Erythroblast (primary cell): ENCODE measurements at regions not wholly inside any gene's neighbourhood (a gene's known extent, or its start where the extent isn't known, plus 50 kb on each side); places are given as distances from the start of the nearest gene placed in this dataset.

ENCODE experiments used
- DNase-seq, 2 experiments: peaks; one replicate each; lab custom pipeline; 2025; lab: John Stamatoyannopoulos, UW
- GATA1 ChIP-seq: IDR thresholded peaks from 2 replicates; pipeline ENCODE4 v1.6.1; 2011; ENCODE audit warnings: low read depth, mild to moderate bottlenecking, control low read depth, low read length, moderate library complexity
- POLR2A ChIP-seq: IDR thresholded peaks from 2 replicates; pipeline ENCODE4 v1.6.1; 2011; ENCODE audit warnings: mild to moderate bottlenecking, low read length

GRCh38 chr16:85253084-85253941, 141.0 kb upstream of the CIBAR2 start:
- peak; percentile 45 to 67 for DNase-seq
- TF ChIP-seq GATA1 = no peak
- TF ChIP-seq POLR2A = no peak

GRCh38 chr16:85254051-85254450, 141.8 kb upstream of the CIBAR2 start:
- no peak for DNase-seq
- TF ChIP-seq POLR2A (no peak), GATA1 (no peak)

DNA sequence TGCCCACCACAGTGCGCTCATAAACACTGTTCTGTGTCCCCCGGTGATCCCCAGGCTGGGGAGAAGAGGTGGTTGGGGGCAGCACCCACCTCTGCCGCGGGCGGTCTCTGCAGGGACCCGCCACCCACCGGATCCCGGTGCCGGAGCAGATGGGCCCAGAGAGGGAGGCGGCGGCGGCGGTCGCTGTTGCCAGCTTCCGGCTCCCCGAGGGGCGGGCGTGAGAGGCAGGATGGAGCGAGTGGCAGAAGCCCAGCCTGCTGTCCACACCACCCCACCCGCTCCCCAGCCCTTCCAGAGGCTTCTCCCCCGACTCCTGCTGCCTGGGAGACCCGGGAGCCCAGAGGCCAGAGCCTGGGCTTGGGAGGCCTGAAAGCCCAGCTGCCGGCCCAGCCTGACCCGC, 142.6 kb upstream of the CIBAR2 start:
- TF ChIP-seq GATA1 (no peak), POLR2A (no peak)
- no peak for DNase-seq

GRCh38 chr16:85255777-85256176, 143.5 kb upstream of the CIBAR2 start:
- no peak for DNase-seq
- TF ChIP-seq POLR2A = no peak
- no peak for TF ChIP-seq GATA1

- no peak for TF ChIP-seq GATA1
- TF ChIP-seq POLR2A = no peak
- DNase-seq = no peak
Measured at GRCh38 chr16:85256190-85256739, 144.0 kb upstream of the CIBAR2 start.

- no peak for DNase-seq
- TF ChIP-seq POLR2A (no peak), GATA1 (no peak)
Measured at GRCh38 chr16:85257483-85257882, 145.2 kb upstream of the CIBAR2 start.

- DNase-seq = no peak
- TF ChIP-seq POLR2A (no peak), GATA1 (no peak)
Measured at GRCh38 chr16:85258166-85258565, 145.9 kb upstream of the CIBAR2 start.

- TF ChIP-seq GATA1 (no peak), POLR2A (no peak)
- DNase-seq = no peak
Measured at GRCh38 chr16:85258629-85259028, 146.4 kb upstream of the CIBAR2 start.

- DNase-seq = no peak
- no peak for TF ChIP-seq POLR2A
- no peak for TF ChIP-seq GATA1
Measured at GRCh38 chr16:85259115-85259831, 147.0 kb upstream of the CIBAR2 start.

DNA sequence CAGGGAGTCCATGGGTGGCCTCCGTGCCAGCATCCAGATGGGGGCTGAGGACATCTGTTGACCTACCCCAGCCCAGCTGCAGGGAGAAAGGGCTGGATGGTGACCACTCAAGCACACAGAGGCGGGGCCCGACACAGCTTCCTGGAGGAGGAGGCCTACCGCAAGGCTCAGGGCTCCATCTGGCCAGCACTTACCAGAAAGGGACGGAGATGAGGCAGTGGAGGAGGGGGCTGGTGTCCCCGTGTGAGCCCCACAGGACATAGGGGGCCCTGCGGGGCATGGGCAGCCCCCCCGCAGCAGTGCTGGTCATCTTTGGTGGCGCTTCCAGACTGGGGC, 147.5 kb upstream of the CIBAR2 start:
- DNase-seq = no peak
- TF ChIP-seq GATA1 = no peak
- TF ChIP-seq POLR2A = no peak

DNA sequence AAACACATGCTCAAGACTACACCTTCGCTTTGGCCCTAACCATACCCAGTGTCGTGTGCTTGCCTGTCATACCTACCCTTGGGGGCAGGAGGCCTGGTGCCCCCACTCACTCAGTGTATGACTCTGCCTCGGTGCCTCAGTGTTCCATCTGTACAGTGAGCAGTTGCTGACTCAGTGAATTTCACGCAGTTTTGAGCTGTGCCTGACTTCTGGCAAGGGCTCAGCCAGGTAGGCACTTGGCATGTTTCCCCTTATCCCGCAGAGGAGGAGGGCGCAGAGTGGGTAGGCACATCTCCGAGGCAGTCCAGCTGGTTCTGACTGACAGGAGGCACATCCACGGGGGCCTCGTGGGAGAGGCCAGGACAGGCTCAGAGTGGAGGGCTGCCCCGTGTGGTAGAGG, 148.9 kb upstream of the CIBAR2 start:
- no peak for DNase-seq
- TF ChIP-seq POLR2A (no peak), GATA1 (no peak)

DNA sequence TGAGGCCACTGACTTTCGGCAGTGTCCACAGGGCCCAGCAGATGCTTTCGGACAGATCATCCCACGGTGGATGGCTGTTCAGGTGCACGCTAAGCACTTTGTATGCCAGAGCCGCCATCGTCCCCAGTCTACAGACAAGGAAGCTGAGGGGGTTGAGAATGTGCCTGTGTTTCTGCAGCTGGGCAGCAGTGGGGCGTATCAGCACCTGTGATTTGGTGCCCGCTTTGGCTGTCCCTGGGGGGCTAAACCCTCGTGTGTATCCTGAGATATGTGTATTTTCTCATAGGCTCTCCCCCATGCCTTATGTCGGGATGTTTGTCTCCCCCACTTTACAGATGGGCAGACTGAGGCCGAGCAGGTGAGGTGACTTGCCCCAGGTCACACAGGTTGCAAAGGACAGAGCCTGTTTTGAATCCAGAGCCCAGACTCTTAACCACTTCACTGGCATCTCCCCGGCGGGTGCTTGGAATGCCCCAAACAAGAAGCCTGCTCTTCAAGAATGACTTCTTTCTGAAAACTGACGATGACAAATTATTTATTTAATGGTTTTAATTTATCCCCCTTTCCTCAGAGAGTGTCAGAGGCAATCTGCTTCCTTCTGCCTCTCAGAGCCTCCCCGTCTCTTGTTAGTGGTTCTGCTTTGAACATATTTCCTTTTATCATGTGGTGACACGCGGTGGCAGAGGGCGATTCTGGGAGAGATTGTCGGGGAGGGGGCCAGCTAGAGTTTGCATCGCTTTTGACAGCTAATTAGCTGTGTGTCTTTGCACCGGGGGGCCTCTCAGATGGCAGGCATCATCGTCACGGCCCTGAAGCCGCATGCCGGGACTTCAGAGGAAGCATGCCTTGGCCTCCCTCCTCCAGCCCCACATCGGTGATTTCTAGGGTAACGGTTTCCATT, 149.6 kb upstream of the CIBAR2 start:
- peak; percentile 61 to 77 for DNase-seq

GRCh38 chr16:85262558-85263238, 150.4 kb upstream of the CIBAR2 start:
- no peak for DNase-seq
- TF ChIP-seq GATA1 = no peak

More for the DNA sequence above, 149.6 kb upstream of the CIBAR2 start:
- no peak for TF ChIP-seq GATA1
- TF ChIP-seq POLR2A = no peak
